MM.1S (cell line): ENCODE measurements at regions not wholly inside any gene's neighbourhood (a gene's known extent, or its start where the extent isn't known, plus 50 kb on each side); places are given as distances from the start of the nearest gene placed in this dataset.
"Not testable (repeated sequence)": the region's sequence is repeated elsewhere in the genome, so short reads cannot be mapped to it uniquely, and the experiment has no call there.

Experiments
- DNase-seq: peaks from one replicate; pipeline ENCODE4 v3.0.0-alpha.2; 2015
- H2AFZ ChIP-seq: fragments of 300-600 bp; sonication (generic); 2 replicates; pipeline ENCODE4 v1.6.0; 2016; ENCODE audit warnings: antibody characterized with exemption, low read length
- H3F3A ChIP-seq: fragments of 300-600 bp; sonication (generic); 2 replicates; pipeline ENCODE4 v1.6.1; 2016; ENCODE audit warnings: mild to moderate bottlenecking, antibody characterized with exemption, low read length, moderate library complexity, mixed read lengths; ENCODE audit not compliant: insufficient read depth
- H3K27ac ChIP-seq: fragments of 300-600 bp; sonication (generic); 2 replicates; pipeline ENCODE4 v1.5.1; 2016; ENCODE audit warnings: mild to moderate bottlenecking, low read length
- H3K27me3 ChIP-seq: fragments of 300-600 bp; sonication (generic); replicated peaks from 2 replicates; pipeline ENCODE4 v1.6.0; 2016; ENCODE audit warnings: low read length; ENCODE audit not compliant: insufficient read depth
- H3K36me3 ChIP-seq: fragments of 300-600 bp; sonication (generic); replicated peaks from 2 replicates; pipeline ENCODE4 v1.6.1; 2016; ENCODE audit warnings: mild to moderate bottlenecking, low read length, mixed read lengths; ENCODE audit not compliant: insufficient read depth
- H3K4me1 ChIP-seq: fragments of 300-600 bp; sonication (generic); 2 replicates; pipeline ENCODE4 v1.6.1; 2016; ENCODE audit warnings: low read length, mixed read lengths
- H3K4me2 ChIP-seq: fragments of 300-600 bp; sonication (generic); 2 replicates; pipeline ENCODE4 v1.6.0; 2016; ENCODE audit warnings: low read depth, low read length
- H3K4me3 ChIP-seq: fragments of 300-600 bp; sonication (generic); 2 replicates; pipeline ENCODE4 v1.5.1; 2016; ENCODE audit warnings: low read length, mixed read lengths
- H3K79me2 ChIP-seq: fragments of 300-600 bp; sonication (generic); 2 replicates; pipeline ENCODE4 v1.6.1; 2016; ENCODE audit warnings: mixed run types, low read length, mixed read lengths
- H3K9ac ChIP-seq: fragments of 300-600 bp; sonication (generic); 2 replicates; pipeline ENCODE4 v1.6.1; 2016; ENCODE audit warnings: low read length, mixed read lengths
- H3K9me2 ChIP-seq: fragments of 300-600 bp; sonication (generic); replicated peaks from 2 replicates; pipeline ENCODE4 v1.6.1; 2016; ENCODE audit warnings: mild to moderate bottlenecking, low read length, mixed read lengths; ENCODE audit not compliant: insufficient read depth
- H3K9me3 ChIP-seq: fragments of 300-600 bp; sonication (generic); replicated peaks from 2 replicates; pipeline ENCODE4 v1.6.1; 2016; ENCODE audit warnings: mild to moderate bottlenecking, low read length, mixed read lengths; ENCODE audit not compliant: insufficient read depth
- H4K20me1 ChIP-seq: fragments of 300-600 bp; sonication (generic); 2 replicates; pipeline ENCODE4 v1.6.1; 2016; ENCODE audit warnings: mild to moderate bottlenecking, low read length, moderate library complexity, mixed read lengths; ENCODE audit not compliant: insufficient read depth
- EZH2 ChIP-seq: fragments of 300-600 bp; sonication (generic); optimal IDR thresholded peaks from 2 replicates; pipeline ENCODE3; 2017; ENCODE audit warnings: low read depth, mild to moderate bottlenecking, antibody characterized with exemption, low read length, mixed read lengths
- EZH2phosphoT487 ChIP-seq: fragments of 300-600 bp; sonication (generic); IDR thresholded peaks from 2 replicates; pipeline ENCODE4 v1.6.1; 2018; ENCODE audit warnings: antibody characterized with exemption, low read length
- TF ChIP-seq, protein P1 (sequence below): fragments of 300-600 bp; sonication (generic); IDR thresholded peaks from 2 replicates; pipeline ENCODE4 v1.5.1; 2016; ENCODE audit warnings: antibody characterized with exemption, low read length, mixed read lengths

DNA sequence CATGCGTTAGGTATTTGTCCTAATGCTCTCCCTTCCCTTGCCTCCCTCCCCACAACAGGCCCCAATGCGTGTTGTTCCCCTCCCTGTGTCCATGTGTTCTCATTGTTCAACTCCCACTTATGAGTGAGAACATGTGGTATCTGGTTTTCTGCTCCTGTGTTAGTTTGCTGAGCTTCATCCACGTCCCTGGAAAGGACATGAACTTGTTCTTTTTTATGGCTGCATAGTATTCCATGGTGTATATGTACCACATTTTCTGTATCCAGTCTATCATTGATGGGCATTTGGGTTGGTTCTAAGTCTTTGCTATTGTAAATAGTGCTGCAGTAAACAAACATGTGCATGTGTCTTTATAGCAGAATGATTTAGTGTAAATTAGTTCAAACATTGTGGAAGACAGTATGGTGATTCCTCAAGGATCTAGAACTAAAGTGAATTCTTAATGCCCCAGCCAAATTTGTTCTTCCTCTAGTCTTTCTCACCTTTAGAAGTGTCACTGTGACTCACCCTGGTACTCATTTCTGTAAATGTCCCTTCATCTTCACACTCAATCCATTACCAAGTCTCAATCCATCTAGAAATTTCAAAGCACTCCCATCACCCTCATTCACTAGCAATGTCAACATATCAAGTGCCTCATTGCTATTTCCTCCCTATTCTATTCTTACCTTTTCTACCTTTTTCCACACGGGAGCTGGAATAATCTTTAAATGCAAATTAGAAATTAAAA is 123.9 kb downstream of the MREG start:
- H3K36me3 ChIP-seq, H3K4me1 ChIP-seq, H3K9me2 ChIP-seq, H4K20me1 ChIP-seq, H3K9ac ChIP-seq, H3K27me3 ChIP-seq, H3K4me2 ChIP-seq, H3F3A ChIP-seq, H3K27ac ChIP-seq, H3K9me3 ChIP-seq, H3K79me2 ChIP-seq, H3K4me3 ChIP-seq, DNase-seq, H2AFZ ChIP-seq: not testable (repeated sequence)

DNA sequence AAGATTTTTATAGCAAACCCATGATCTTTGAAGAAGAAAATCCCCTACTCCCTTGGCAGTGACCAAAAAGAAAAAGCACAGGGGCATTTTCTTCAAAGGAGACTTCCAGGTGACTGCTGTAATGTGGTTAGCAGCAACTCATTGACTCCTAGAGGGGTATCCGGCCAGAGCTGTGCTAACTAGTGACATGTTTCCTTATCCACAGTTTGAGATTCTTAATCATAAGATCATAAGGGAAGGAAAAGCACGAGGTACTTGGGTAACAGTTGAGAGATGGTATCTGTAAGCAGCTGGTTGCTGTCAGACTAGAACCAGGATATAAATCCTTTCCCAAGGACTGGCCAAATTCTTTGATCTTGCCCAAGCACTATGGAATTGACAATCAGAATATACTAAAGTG is 124.7 kb downstream of the MREG start:
- Histone ChIP-seq H3K9me3 (no peaks in the 10 kb centered on the region), H2AFZ (no peak overlapping the region), H4K20me1 (no peaks in the 10 kb centered on the region), H3K9me2 (no peaks in the 10 kb centered on the region), H3K27me3 (no peaks in the 10 kb centered on the region), H3K36me3 (no peaks in the 10 kb centered on the region), H3K4me2 (no peak overlapping the region), H3F3A (no peaks in the 10 kb centered on the region), H3K4me3 (no peak overlapping the region), H3K4me1 (peaks cover 4% of the 10 kb centered on the region; the same call in 1 of the 2 replicates), H3K9ac (no peak overlapping the region), H3K27ac (no peak overlapping the region), H3K79me2 (no peaks in the 10 kb centered on the region)
- no peak for DNase-seq
- no peak for TF ChIP-seq EZH2phosphoT487
- TF ChIP-seq, protein P1, sequence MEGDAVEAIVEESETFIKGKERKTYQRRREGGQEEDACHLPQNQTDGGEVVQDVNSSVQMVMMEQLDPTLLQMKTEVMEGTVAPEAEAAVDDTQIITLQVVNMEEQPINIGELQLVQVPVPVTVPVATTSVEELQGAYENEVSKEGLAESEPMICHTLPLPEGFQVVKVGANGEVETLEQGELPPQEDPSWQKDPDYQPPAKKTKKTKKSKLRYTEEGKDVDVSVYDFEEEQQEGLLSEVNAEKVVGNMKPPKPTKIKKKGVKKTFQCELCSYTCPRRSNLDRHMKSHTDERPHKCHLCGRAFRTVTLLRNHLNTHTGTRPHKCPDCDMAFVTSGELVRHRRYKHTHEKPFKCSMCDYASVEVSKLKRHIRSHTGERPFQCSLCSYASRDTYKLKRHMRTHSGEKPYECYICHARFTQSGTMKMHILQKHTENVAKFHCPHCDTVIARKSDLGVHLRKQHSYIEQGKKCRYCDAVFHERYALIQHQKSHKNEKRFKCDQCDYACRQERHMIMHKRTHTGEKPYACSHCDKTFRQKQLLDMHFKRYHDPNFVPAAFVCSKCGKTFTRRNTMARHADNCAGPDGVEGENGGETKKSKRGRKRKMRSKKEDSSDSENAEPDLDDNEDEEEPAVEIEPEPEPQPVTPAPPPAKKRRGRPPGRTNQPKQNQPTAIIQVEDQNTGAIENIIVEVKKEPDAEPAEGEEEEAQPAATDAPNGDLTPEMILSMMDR = no peak
- TF ChIP-seq EZH2 = no peak

DNA sequence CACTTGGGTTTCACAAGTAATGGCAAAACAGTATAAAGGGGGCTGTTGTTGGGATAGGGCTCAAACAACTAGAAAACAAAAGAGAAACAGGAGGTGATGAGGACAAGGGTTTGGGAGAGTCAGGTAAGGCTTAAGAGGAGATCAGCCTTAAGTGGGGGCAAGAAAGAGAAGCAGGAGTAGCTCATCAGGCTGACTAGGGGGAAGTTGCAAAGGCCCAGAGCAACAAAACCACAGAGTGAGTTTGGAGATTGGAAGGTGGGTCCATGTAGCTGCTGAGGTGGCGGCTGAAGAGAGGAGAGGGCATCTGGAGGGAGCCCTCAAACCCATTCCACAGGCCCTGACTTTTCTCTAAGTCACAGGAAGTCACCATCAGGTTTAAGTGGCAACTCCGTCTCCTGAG is 126.0 kb downstream of the MREG start:
- H3K9me2 ChIP-seq = no peaks in the 10 kb centered on the region

DNA sequence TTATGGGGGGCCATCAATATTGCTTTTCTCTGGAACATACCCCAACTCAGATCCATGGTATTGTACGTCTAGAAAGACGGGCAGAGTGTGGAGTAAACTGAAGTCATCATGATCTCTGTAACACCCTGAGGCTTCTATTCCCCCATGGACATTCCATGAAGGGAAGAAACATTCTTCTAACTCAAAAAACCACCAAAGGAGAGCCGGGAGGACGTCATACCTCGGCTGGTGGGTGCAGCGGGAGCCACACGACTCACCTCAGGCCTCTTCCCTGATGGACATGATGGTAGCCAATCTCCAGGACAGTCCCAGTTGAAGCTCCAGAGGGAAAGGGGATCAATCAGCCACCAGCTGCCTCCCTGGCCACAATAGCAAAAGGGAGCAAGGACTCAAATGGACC is 127.3 kb downstream of the MREG start:
- TF ChIP-seq EZH2phosphoT487 (no peak), EZH2 (no peak)
- TF ChIP-seq, protein P1 = no peak
- peaks cover 11% of the 10 kb centered on the region for H3K4me1 ChIP-seq
- DNase-seq = no peak
- no peaks in the 10 kb centered on the region for H3K36me3 ChIP-seq
- no peaks in the 10 kb centered on the region for H3K27me3 ChIP-seq
- no peaks in the 10 kb centered on the region for H3K9me3 ChIP-seq
- no peak overlapping the region for H2AFZ ChIP-seq
- H3K9me2 ChIP-seq = no peaks in the 10 kb centered on the region
- H3K4me3 ChIP-seq = no peak overlapping the region
- H3K27ac ChIP-seq = no peak overlapping the region
- no peaks in the 10 kb centered on the region for H3F3A ChIP-seq
- no peaks in the 10 kb centered on the region for H3K79me2 ChIP-seq
- H3K9ac ChIP-seq = no peak overlapping the region
- no peaks in the 10 kb centered on the region for H4K20me1 ChIP-seq
- no peak overlapping the region for H3K4me2 ChIP-seq

More for the DNA sequence above, 126.0 kb downstream of the MREG start:
- H3K36me3 ChIP-seq = no peaks in the 10 kb centered on the region
- H3K9ac ChIP-seq = no peak overlapping the region
- no peak overlapping the region for H3K4me2 ChIP-seq
- H3K79me2 ChIP-seq = no peaks in the 10 kb centered on the region
- H3K27me3 ChIP-seq = no peaks in the 10 kb centered on the region
- no peaks in the 10 kb centered on the region for H4K20me1 ChIP-seq
- no peaks in the 10 kb centered on the region for H3F3A ChIP-seq
- no peaks in the 10 kb centered on the region for H3K9me3 ChIP-seq
- no peak for DNase-seq
- no peak overlapping the region for H2AFZ ChIP-seq
- no peak for TF ChIP-seq EZH2phosphoT487
- TF ChIP-seq, protein P1 = no peak
- TF ChIP-seq EZH2 = no peak
- peaks cover 5% of the 10 kb centered on the region; the same call in 1 of the 2 replicates for H3K4me1 ChIP-seq
- no peak overlapping the region for H3K27ac ChIP-seq
- no peak overlapping the region for H3K4me3 ChIP-seq
